DOHH2 (cell line): ENCODE measurements at regions not wholly inside any gene's neighbourhood (a gene's known extent, or its start where the extent isn't known, plus 50 kb on each side); places are given as distances from the start of the nearest gene placed in this dataset.

Source experiments
- H3F3A ChIP-seq: fragments of 200-600 bp; sonication (generic), shearing (Covaris generic); 2 replicates; pipeline ENCODE4 v1.6.0; 2016; ENCODE audit warnings: antibody characterized with exemption, mild to moderate bottlenecking; ENCODE audit not compliant: control insufficient read depth, insufficient read depth
- H3K27ac ChIP-seq: fragments of 200-600 bp; sonication (generic); 2 replicates; pipeline ENCODE4 v1.5.1; 2014; ENCODE audit warnings: low read depth, mild to moderate bottlenecking, low read length, moderate library complexity
- H3K27me3 ChIP-seq: fragments of 200-600 bp; sonication (generic); 2 replicates; pipeline ENCODE4 v1.6.1; 2014; ENCODE audit warnings: mild to moderate bottlenecking, low read length, mixed read lengths; ENCODE audit not compliant: control insufficient read depth
- H3K36me3 ChIP-seq: fragments of 200-600 bp; sonication (generic); 2 replicates; pipeline ENCODE4 v1.6.1; 2014; ENCODE audit warnings: mild to moderate bottlenecking, low read length, moderate library complexity, mixed read lengths; ENCODE audit not compliant: control insufficient read depth
- H3K4me1 ChIP-seq: fragments of 200-600 bp; sonication (generic); 2 replicates; pipeline ENCODE4 v1.6.1; 2014; ENCODE audit warnings: mild to moderate bottlenecking, low read length, mixed read lengths; ENCODE audit not compliant: control insufficient read depth
- H3K4me2 ChIP-seq: fragments of 200-600 bp; sonication (generic); 2 replicates; pipeline ENCODE4 v1.6.0; 2014; ENCODE audit warnings: mild to moderate bottlenecking, low read length, moderate library complexity
- H3K4me3 ChIP-seq: fragments of 200-600 bp; sonication (generic); 2 replicates; pipeline ENCODE4 v1.5.1; 2014; ENCODE audit warnings: mild to moderate bottlenecking, low read length, mixed read lengths
- H3K79me2 ChIP-seq: fragments of 200-600 bp; sonication (generic); 2 replicates; pipeline ENCODE4 v1.6.1; 2014; ENCODE audit warnings: mild to moderate bottlenecking, low read length, mixed read lengths; ENCODE audit not compliant: control insufficient read depth
- H3K9me2 ChIP-seq: fragments of 200-600 bp; sonication (generic); replicated peaks from 2 replicates; pipeline ENCODE4 v1.6.1; 2014; ENCODE audit warnings: mild to moderate bottlenecking, low read length, mixed read lengths; ENCODE audit not compliant: control insufficient read depth
- H3K9me3 ChIP-seq: fragments of 200-600 bp; sonication (generic); 2 replicates; pipeline ENCODE4 v1.6.1; 2014; ENCODE audit warnings: antibody characterized with exemption, low read length, mixed read lengths; ENCODE audit not compliant: control insufficient read depth, insufficient read depth
- H4K20me1 ChIP-seq: fragments of 200-600 bp; sonication (generic); 2 replicates; pipeline ENCODE4 v1.6.0; 2014; ENCODE audit warnings: low read depth, mild to moderate bottlenecking, antibody characterized with exemption, low read length, moderate library complexity; ENCODE audit not compliant: control insufficient read depth, insufficient read depth
- EZH2phosphoT487 ChIP-seq: fragments of 200-600 bp; sonication (generic); IDR thresholded peaks from 2 replicates; pipeline ENCODE4 v1.6.1; 2017; ENCODE audit warnings: borderline replicate concordance, mild to moderate bottlenecking, antibody characterized with exemption, low read length, moderate library complexity, mixed read lengths
- TF ChIP-seq, protein P1 (sequence below): fragments of 200-600 bp; sonication (generic); IDR thresholded peaks from one replicate; pipeline ENCODE4 v1.5.1; 2014; ENCODE audit warnings: antibody characterized with exemption, mild to moderate bottlenecking, low read depth, low read length; ENCODE audit not compliant: poor library complexity, severe bottlenecking

- no peaks in the 10 kb centered on the region for H4K20me1 ChIP-seq
- H3K9me2 ChIP-seq, result no peaks in the 10 kb centered on the region
- no peaks in the 10 kb centered on the region for H3K79me2 ChIP-seq
- no peaks in the 10 kb centered on the region for H3K4me1 ChIP-seq
- TF ChIP-seq, protein P1, sequence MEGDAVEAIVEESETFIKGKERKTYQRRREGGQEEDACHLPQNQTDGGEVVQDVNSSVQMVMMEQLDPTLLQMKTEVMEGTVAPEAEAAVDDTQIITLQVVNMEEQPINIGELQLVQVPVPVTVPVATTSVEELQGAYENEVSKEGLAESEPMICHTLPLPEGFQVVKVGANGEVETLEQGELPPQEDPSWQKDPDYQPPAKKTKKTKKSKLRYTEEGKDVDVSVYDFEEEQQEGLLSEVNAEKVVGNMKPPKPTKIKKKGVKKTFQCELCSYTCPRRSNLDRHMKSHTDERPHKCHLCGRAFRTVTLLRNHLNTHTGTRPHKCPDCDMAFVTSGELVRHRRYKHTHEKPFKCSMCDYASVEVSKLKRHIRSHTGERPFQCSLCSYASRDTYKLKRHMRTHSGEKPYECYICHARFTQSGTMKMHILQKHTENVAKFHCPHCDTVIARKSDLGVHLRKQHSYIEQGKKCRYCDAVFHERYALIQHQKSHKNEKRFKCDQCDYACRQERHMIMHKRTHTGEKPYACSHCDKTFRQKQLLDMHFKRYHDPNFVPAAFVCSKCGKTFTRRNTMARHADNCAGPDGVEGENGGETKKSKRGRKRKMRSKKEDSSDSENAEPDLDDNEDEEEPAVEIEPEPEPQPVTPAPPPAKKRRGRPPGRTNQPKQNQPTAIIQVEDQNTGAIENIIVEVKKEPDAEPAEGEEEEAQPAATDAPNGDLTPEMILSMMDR, result no peak
- TF ChIP-seq EZH2phosphoT487, result no peak
- H3K4me2 ChIP-seq, result no peak overlapping the region
- H3F3A ChIP-seq, result no peaks in the 10 kb centered on the region
- no peaks in the 10 kb centered on the region for H3K36me3 ChIP-seq
- no peaks in the 10 kb centered on the region for H3K27me3 ChIP-seq
- no peak overlapping the region for H3K27ac ChIP-seq
- no peak overlapping the region for H3K4me3 ChIP-seq
- no peaks in the 10 kb centered on the region for H3K9me3 ChIP-seq
Measured at GRCh38 chr5:35333366-35333765, 103.1 kb upstream of the PRLR start.

GRCh38 chr5:35331956-35332950 lies 102.0 kb upstream of the PRLR start:
- no peak for TF ChIP-seq EZH2phosphoT487
- TF ChIP-seq, protein P1, result no peak
- H3K4me3 ChIP-seq, result no peak overlapping the region
- no peaks in the 10 kb centered on the region for H3K9me2 ChIP-seq
- no peaks in the 10 kb centered on the region for H3K79me2 ChIP-seq
- H3K4me2 ChIP-seq, result no peak overlapping the region
- no peaks in the 10 kb centered on the region for H3K36me3 ChIP-seq
- H3K27ac ChIP-seq, result no peak overlapping the region
- no peaks in the 10 kb centered on the region for H4K20me1 ChIP-seq
- no peaks in the 10 kb centered on the region for H3F3A ChIP-seq
- no peaks in the 10 kb centered on the region for H3K4me1 ChIP-seq
- no peaks in the 10 kb centered on the region for H3K27me3 ChIP-seq
- no peaks in the 10 kb centered on the region for H3K9me3 ChIP-seq

DNA sequence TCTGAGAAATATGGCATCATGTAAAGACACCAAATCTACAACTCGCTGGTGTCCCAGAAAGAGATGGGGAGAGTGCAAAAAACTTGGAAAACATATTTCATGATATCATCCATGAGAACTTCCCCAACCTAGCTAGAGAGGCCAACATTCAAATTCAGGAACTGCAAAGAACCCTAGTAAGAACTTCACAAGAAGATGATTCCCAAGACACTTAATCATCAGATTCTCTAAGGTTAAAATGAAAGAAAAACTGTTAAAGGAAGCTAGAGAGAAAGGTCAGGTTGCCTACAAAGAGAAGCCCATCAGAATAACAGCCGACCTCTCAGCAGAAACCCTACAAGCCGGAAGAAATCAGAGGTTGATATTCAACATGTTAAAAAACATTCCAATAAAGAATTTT lies 95.5 kb upstream of the PRLR start:
- Histone ChIP-seq H3K4me2 (no peak overlapping the region), H3F3A (no peaks in the 10 kb centered on the region), H3K79me2 (no peaks in the 10 kb centered on the region), H3K27me3 (no peaks in the 10 kb centered on the region), H3K9me3 (no peaks in the 10 kb centered on the region), H3K36me3 (no peaks in the 10 kb centered on the region), H3K9me2 (no peaks in the 10 kb centered on the region), H3K4me3 (no peak overlapping the region), H3K27ac (no peak overlapping the region), H3K4me1 (peaks cover 15% of the 10 kb centered on the region), H4K20me1 (no peaks in the 10 kb centered on the region)
- TF ChIP-seq, protein P1, result no peak
- no peak for TF ChIP-seq EZH2phosphoT487
